A673 (cell line): ENCODE measurements at regions not wholly inside any gene's neighbourhood (a gene's known extent, or its start where the extent isn't known, plus 50 kb on each side); places are given as distances from the start of the nearest gene placed in this dataset.

Experiments used
- BruUV-seq: library from RNA; stranded (reverse); fragments of 400-500 nt; replicated peaks from 2 replicates; lab custom pipeline; 2021; lab: Mats Ljungman, UMichigan
- CTCF ChIA-PET: fragments of 300-600 bp; sonication (Branson Sonifier 250); formaldehyde crosslinking; loops from one replicate; lab custom pipeline; 2022; ENCODE audit warnings: antibody characterized with exemption; lab: Charles Lee
- POLR2A ChIA-PET: fragments of 300-600 bp; sonication (Branson Sonifier 250); formaldehyde crosslinking; loops from one replicate; lab custom pipeline; 2022; ENCODE audit warnings: antibody characterized with exemption; ENCODE audit not compliant: low non-redundant PET; lab: Charles Lee
- DNase-seq: peaks from one replicate; pipeline ENCODE4 v3.0.0-alpha.2; 2015; ENCODE audit warnings: low spot score
- H3K27ac ChIP-seq: fragments of 200-600 bp; sonication (generic); 2 replicates; pipeline ENCODE4 v1.5.1; 2016; ENCODE audit warnings: mixed run types, low read depth, mild to moderate bottlenecking, mixed read lengths, antibody characterized with exemption, low read length; ENCODE audit not compliant: poor library complexity, severe bottlenecking
- H3K27me3 ChIP-seq: fragments of 200-600 bp; sonication (generic); replicated peaks from 2 replicates; pipeline ENCODE4 v1.6.1; 2017; ENCODE audit warnings: mixed run types, low read depth, mild to moderate bottlenecking, mixed read lengths, antibody characterized with exemption, low read length; ENCODE audit not compliant: insufficient read depth, poor library complexity
- H3K36me3 ChIP-seq: fragments of 200-600 bp; sonication (generic); 2 replicates; pipeline ENCODE4 v1.6.1; 2016; ENCODE audit warnings: mixed run types, mild to moderate bottlenecking, mixed read lengths, antibody characterized with exemption, low read length; ENCODE audit not compliant: insufficient read depth, poor library complexity, severe bottlenecking
- H3K4me1 ChIP-seq: fragments of 200-600 bp; sonication (generic); 2 replicates; pipeline ENCODE4 v1.6.1; 2017; ENCODE audit warnings: mixed run types, mild to moderate bottlenecking, mixed read lengths, antibody characterized with exemption, low read length; ENCODE audit not compliant: insufficient read depth, poor library complexity, severe bottlenecking
- H3K4me3 ChIP-seq: fragments of 200-600 bp; sonication (generic); 2 replicates; pipeline ENCODE4 v1.5.1; 2016; ENCODE audit warnings: low read depth, mixed run types, mild to moderate bottlenecking, mixed read lengths, low read length; ENCODE audit not compliant: poor library complexity, severe bottlenecking
- H3K9me3 ChIP-seq: fragments of 200-600 bp; sonication (generic); 2 replicates; pipeline ENCODE4 v1.6.1; 2016; ENCODE audit warnings: mixed run types, low read depth, mild to moderate bottlenecking, mixed read lengths, antibody characterized with exemption, low read length; ENCODE audit not compliant: poor library complexity, severe bottlenecking
- EZH2 ChIP-seq: fragments of 200-600 bp; sonication (generic); IDR thresholded peaks from 2 replicates; pipeline ENCODE4 v1.6.1; 2017; ENCODE audit warnings: borderline replicate concordance, low read depth, mild to moderate bottlenecking, mixed read lengths, antibody characterized with exemption, low read length; ENCODE audit not compliant: poor library complexity, severe bottlenecking
- intact Hi-C: fragments of 100-400 bp; cut with micrococcal nuclease; formaldehyde crosslinking; loops from one replicate; pipeline ENCODE4 v1.10.0; 2022; ENCODE audit not compliant: unreplicated experiment
- TF ChIP-seq, protein P1 (sequence below): fragments of 300-800, 200-600 bp; sonication (generic); conservative IDR thresholded peaks from 2 replicates; pipeline ENCODE4 v1.5.1; 2017; ENCODE audit warnings: low read depth, mild to moderate bottlenecking, antibody characterized with exemption, low read length, moderate library complexity, mixed read lengths

- Histone ChIP-seq H3K9me3 (no peaks in the 10 kb centered on the region), H3K4me1 (peaks cover 3% of the 10 kb centered on the region), H3K36me3 (no peaks in the 10 kb centered on the region), H3K27ac (no peak overlapping the region), H3K4me3 (no peak overlapping the region), H3K27me3 (no peaks in the 10 kb centered on the region)
- ChIA-PET CTCF (no interaction called here), POLR2A (no interaction called here)
- no peak for DNase-seq
- BruUV-seq = no TSS peak
- intact Hi-C loops = no loop called here
- TF ChIP-seq, protein P1, sequence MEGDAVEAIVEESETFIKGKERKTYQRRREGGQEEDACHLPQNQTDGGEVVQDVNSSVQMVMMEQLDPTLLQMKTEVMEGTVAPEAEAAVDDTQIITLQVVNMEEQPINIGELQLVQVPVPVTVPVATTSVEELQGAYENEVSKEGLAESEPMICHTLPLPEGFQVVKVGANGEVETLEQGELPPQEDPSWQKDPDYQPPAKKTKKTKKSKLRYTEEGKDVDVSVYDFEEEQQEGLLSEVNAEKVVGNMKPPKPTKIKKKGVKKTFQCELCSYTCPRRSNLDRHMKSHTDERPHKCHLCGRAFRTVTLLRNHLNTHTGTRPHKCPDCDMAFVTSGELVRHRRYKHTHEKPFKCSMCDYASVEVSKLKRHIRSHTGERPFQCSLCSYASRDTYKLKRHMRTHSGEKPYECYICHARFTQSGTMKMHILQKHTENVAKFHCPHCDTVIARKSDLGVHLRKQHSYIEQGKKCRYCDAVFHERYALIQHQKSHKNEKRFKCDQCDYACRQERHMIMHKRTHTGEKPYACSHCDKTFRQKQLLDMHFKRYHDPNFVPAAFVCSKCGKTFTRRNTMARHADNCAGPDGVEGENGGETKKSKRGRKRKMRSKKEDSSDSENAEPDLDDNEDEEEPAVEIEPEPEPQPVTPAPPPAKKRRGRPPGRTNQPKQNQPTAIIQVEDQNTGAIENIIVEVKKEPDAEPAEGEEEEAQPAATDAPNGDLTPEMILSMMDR = no peak
- TF ChIP-seq EZH2 = no peak
These were observed 51.0 kb upstream of the TP63 start for GRCh38 chr3:189580190-189580589.
